Psoas muscle (tissue), 7 donors: ENCODE measurements at regions not wholly inside any gene's neighbourhood (a gene's known extent, or its start where the extent isn't known, plus 50 kb on each side); places are given as distances from the start of the nearest gene placed in this dataset.

Source experiments
- ATAC-seq, 4 donors: fragments of 200-7000 bp; cut with Tn5 transposase; one replicate each; pipeline ENCODE4 v1.9.1; 2020; ENCODE audit warnings: moderate library complexity in 3 of 4, mild to moderate bottlenecking in 2 of 4
- DNase-seq, 2 donors: peaks; one replicate each; pipeline ENCODE4 v3.0.0-alpha.2; 2020
- H3K27ac ChIP-seq: fragments of 200-600 bp; one replicate; pipeline ENCODE4 v1.8.0; 2022
- H3K27me3 ChIP-seq, 3 donors: fragments of 200-600 bp in 1 of 3; one replicate each; pipeline versions ENCODE4 v1.6.1 to v1.8.0; 2013 to 2022; ENCODE audit warnings: low read length in 2 of 3, mild to moderate bottlenecking in 2 of 3, moderate library complexity in 1 of 3; ENCODE audit not compliant: insufficient read depth in 3 of 3
- H3K36me3 ChIP-seq, 2 donors: fragments of 200-600 bp in 1 of 2; one replicate each; pipeline versions ENCODE4 v1.6.1 to v1.8.0; 2013 to 2022; ENCODE audit warnings: low read depth in 1 of 2, mild to moderate bottlenecking in 1 of 2, moderate library complexity in 1 of 2; ENCODE audit not compliant: insufficient read depth in 1 of 2
- H3K4me1 ChIP-seq: fragments of 200-600 bp; one replicate; pipeline ENCODE4 v1.8.0; 2022
- H3K4me3 ChIP-seq: fragments of 200-600 bp; one replicate; pipeline ENCODE4 v1.8.0; 2022; ENCODE audit warnings: mild to moderate bottlenecking
- H3K9me3 ChIP-seq: fragments of 200-600 bp; one replicate; pipeline ENCODE4 v1.8.0; 2022
- WGBS, 3 donors: extraction: QIAGEN DNeasy Blood & Tissue Kit; methylation state at CpG; one replicate each; pipeline versions ENCODE4 v1.1.6 to v1.1.7; 2013; 5-methylcytosine and 5-hydroxymethylcytosine counted together
- intact Hi-C, 2 donors: fragments of 100-400 bp; cut with DNase I; formaldehyde crosslinking; loops; one replicate each; pipeline versions ENCODE4 v1.11.0 to v1.14.2; 2022
- TF ChIP-seq, protein P1 (sequence below): fragments of 200-600 bp; IDR thresholded peaks from one replicate; pipeline ENCODE4 v1.8.0; 2022; ENCODE audit warnings: antibody characterized with exemption
- donor health status: healthy with polysubstance abuse.
- donor health status: DM: no; HTN: no; CAD: no; lungs with moderate emphysema.
- donor health status: Bipolar disorder and iron deficiency.
- donor health status: healthy.
- donor health status: DM: yes; HTN: yes; CAD: no.
- donor health status: DM: no; HTN: no; CAD: no.
- donor health status: DM: yes; HTN: yes; CAD: no.

DNA sequence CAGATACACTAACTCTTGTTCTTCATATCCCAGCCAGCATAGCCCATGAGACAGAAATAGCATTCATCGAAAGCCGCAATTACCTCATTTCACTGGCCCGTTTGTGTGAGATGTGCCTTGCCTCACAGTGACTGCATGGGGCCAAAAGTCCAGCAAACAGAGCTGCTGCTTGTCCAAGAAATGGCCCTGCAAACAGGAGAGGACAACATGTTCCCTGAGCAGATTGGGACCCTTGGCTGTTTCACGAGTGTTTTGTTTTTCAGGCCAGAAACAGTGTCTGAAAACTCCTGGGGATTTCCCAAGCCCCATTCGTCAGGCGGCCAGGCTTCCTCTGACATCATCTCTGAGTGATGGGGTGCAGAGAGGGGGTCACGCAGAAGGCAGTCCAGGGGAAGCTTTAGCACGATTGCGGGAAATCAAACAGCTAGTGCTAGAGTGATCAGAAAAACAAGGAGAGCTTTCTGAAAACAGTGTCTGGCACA, 503.6 kb upstream of the PAPPA start:
- Histone ChIP-seq H3K9me3 (no peaks in the 10 kb centered on the region), H3K4me1 (no peaks in the 10 kb centered on the region), H3K27ac (no peak overlapping the region), H3K36me3 (no peaks in the 10 kb centered on the region), H3K4me3 (no peak overlapping the region), H3K27me3 (peaks cover 0 to 2% (median 0%) of the 10 kb centered on the region in 3 donors)
- TF ChIP-seq, protein P1, sequence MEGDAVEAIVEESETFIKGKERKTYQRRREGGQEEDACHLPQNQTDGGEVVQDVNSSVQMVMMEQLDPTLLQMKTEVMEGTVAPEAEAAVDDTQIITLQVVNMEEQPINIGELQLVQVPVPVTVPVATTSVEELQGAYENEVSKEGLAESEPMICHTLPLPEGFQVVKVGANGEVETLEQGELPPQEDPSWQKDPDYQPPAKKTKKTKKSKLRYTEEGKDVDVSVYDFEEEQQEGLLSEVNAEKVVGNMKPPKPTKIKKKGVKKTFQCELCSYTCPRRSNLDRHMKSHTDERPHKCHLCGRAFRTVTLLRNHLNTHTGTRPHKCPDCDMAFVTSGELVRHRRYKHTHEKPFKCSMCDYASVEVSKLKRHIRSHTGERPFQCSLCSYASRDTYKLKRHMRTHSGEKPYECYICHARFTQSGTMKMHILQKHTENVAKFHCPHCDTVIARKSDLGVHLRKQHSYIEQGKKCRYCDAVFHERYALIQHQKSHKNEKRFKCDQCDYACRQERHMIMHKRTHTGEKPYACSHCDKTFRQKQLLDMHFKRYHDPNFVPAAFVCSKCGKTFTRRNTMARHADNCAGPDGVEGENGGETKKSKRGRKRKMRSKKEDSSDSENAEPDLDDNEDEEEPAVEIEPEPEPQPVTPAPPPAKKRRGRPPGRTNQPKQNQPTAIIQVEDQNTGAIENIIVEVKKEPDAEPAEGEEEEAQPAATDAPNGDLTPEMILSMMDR = no peak
- 30 to 57% (median 39%) methylated on average over 9 of the region's 9 CpGs for WGBS, 3 donors
- ATAC-seq (peak; percentile 37 to 90 (median 83)), DNase-seq (peak; percentile 66 to 73)
- intact Hi-C loops = no loop called here

DNA sequence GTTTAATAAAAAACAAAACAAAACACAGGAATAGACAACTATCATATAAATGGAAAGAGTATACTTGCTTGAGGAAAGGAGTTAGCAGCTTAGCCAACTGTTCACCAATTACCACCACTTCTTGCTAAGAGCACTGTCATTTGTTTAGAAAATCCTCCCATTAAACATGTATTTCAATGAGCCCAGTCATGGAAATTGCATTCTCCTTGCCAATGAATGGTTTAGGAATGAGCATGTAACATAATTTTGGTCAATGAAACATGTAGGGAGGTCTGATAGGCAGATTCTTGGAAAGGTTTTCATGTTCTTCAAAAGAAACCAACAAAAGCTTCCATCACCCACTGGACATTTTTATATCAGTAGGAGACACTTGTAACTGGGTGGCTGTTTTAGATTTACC, 502.8 kb upstream of the PAPPA start:
- no peak overlapping the region for H3K27ac ChIP-seq

DNA sequence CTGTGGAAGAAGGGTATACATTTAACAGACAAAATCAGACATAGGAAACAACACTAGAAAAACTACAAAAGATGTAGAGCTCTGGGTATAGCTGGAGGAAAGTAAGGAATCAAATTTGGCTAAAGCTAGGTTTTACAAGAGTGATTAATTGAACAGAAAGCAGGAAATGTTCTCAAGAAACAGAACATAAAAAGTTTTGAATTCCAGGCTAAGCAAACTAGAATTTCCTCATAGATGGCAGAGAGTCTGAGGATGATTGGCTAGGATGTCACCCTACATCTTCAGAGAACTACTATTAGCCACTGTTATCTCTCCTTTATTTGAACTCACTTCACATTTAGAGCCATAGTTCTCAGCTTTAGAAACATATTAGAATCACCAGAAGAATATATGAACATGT, 502.1 kb upstream of the PAPPA start:
- intact Hi-C loops = no loop called here

More for the DNA sequence above, 502.8 kb upstream of the PAPPA start:
- TF ChIP-seq, protein P1 = no peak
- intact Hi-C loops = no loop called here
- no peak overlapping the region for H3K4me3 ChIP-seq
- H3K27me3 ChIP-seq = peaks cover 0 to 2% (median 0%) of the 10 kb centered on the region in 3 donors
- H3K4me1 ChIP-seq = no peaks in the 10 kb centered on the region
- no peak for ATAC-seq
- no peak for DNase-seq
- H3K36me3 ChIP-seq = no peaks in the 10 kb centered on the region
- H3K9me3 ChIP-seq = no peaks in the 10 kb centered on the region

DNA sequence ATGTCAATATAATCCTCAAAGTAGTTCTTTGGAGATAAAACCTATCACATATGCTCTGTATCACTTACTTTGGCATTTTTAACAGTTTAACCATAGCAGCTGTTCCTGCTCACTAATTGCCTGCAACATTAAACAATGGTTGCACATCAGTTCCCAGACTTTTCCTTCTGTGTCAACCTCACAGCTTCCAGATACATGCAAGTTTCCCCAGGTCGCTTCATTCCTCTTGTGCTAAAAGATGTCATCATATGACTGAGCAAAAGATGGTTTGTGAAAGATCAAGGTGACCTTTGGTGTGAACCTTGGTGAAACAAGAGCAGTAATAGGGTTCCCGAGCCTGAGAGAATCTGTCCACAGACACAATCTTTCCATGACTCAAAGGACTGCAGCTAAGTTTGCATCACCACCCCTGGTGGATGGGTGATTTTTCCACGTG, 500.4 kb upstream of the PAPPA start:
- ATAC-seq (no peak), DNase-seq (no peak)
- H3K4me1 ChIP-seq = no peaks in the 10 kb centered on the region
- H3K4me3 ChIP-seq = no peak overlapping the region
- no peaks in the 10 kb centered on the region for H3K36me3 ChIP-seq
- TF ChIP-seq, protein P1 = no peak
- 50 to 61% (median 52%) methylated on average over 3 of the region's 3 CpGs for WGBS, 3 donors
- no peaks in the 10 kb centered on the region for H3K9me3 ChIP-seq
- H3K27me3 ChIP-seq = peaks cover 0 to 2% (median 0%) of the 10 kb centered on the region in 3 donors
- intact Hi-C loops = no loop called here
- H3K27ac ChIP-seq = no peak overlapping the region

More for the DNA sequence above, 502.1 kb upstream of the PAPPA start:
- TF ChIP-seq, protein P1 = no peak
- no peak overlapping the region for H3K27ac ChIP-seq
- no peaks in the 10 kb centered on the region for H3K36me3 ChIP-seq
- DNase-seq = no peak
- no peak overlapping the region for H3K4me3 ChIP-seq
- no peak for ATAC-seq
- H3K4me1 ChIP-seq = no peaks in the 10 kb centered on the region
- H3K9me3 ChIP-seq = no peaks in the 10 kb centered on the region
- H3K27me3 ChIP-seq = peaks cover 0 to 2% (median 0%) of the 10 kb centered on the region in 3 donors

DNA sequence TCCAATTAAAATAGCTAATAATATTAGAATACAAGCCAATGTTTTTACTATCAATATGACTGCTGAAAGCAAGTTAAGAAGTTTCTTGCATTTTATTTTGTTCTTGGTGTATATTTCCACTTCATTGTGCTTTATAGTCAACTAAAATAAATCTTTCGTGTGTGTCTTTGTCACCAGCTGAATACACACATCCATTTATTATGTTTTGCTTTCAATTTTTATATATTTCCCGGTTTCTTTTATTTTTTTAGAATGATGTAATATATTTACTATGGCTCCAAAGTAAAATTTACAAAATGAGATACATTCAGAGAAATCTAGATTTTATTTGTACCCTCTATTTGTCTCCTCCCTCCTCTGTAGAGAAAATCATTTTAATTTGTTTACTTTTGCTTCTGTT, 495.9 kb upstream of the PAPPA start:
- H3K4me3 ChIP-seq = no peak overlapping the region
- H3K27ac ChIP-seq = no peak overlapping the region
- 66 to 75% (median 74%) methylated on average over 2 of the region's 2 CpGs for WGBS, 3 donors
- no peak for DNase-seq
- H3K36me3 ChIP-seq = no peaks in the 10 kb centered on the region
- TF ChIP-seq, protein P1 = no peak
- intact Hi-C loops = no loop called here
- no peaks in the 10 kb centered on the region for H3K27me3 ChIP-seq
- no peaks in the 10 kb centered on the region for H3K4me1 ChIP-seq
- no peaks in the 10 kb centered on the region for H3K9me3 ChIP-seq
- ATAC-seq = no peak
